ENCODE measurements at regions not wholly inside any gene's neighbourhood (a gene's known extent, or its start where the extent isn't known, plus 50 kb on each side); places are given as distances from the start of the nearest gene placed in this dataset.
A peak's percentile ranks its signal among the peaks of the same experiment; 100 is the strongest.

DNA sequence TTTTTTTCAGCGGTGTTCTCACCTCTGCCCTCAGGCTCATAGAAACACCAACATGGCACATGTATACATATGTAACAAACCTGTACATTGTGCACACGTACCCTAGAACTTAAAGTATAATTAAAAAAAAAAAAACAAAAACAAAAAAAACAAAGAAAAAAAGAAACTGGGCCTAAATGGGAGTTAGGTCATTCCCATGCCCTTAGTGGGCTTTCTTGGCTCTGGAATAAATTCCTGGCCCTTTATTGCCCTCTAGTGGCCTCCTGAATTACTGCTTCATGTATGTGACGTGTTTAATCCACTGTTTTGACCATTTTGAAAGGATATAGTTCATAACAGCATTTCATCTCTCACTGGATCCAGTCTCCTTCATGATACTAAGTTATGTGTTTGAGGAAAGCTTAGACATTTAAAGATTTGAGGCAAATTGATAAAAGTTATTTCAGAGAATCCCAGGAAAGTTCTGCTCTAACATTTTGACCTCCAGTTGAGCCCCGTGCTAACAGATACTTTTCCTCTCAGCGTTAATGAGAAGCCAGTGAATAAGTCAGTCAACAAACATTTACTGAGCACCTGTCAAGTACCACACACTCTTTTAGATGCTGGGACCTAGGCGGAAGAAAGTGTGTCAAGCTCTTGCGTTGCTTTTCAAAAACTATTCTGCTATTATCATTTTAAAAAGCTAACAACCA is 54.7 kb upstream of the SYPL1 start:
- DNase-seq, result peak; percentile 73 to 81 (median 76)
- Histone ChIP-seq H3K9me3 (ENCODE audit: control extremely low read depth in 1 of 5, control insufficient read depth in 4 of 5, insufficient read depth in 2 of 5, low read depth in 1 of 5, low read length in 4 of 5) (peaks cover 0 to 16% (median 6%) of the 10 kb centered on the region in 5 experiments), H3K27me3 (replicated peaks in 2 of 5; ENCODE audit: control insufficient read depth in 4 of 5, insufficient read depth in 5 of 5, low read length in 4 of 5) (no peaks in the 10 kb centered on the region), H3K4me1 (ENCODE audit: control extremely low read depth in 1 of 4, control insufficient read depth in 4 of 4, insufficient read depth in 4 of 4, low read length in 3 of 4) (no peaks in the 10 kb centered on the region), H3K27ac (ENCODE audit: insufficient read depth in 1 of 2, low read depth in 1 of 2, low read length in 2 of 2, poor library complexity in 1 of 2, severe bottlenecking in 2 of 2) (no peak overlapping the region), H3K4me3 (ENCODE audit: control insufficient read depth in 1 of 7, extremely low read depth in 1 of 7, insufficient read depth in 4 of 7, low read depth in 2 of 7, low read length in 6 of 7) (no peak overlapping the region), H3K36me3 (ENCODE audit: control insufficient read depth in 4 of 4, insufficient read depth in 4 of 4, low read length in 3 of 4) (no peaks in the 10 kb centered on the region)
- 90% methylated on average over 2 of the region's 7 CpGs for WGBS (ENCODE audit: insufficient coverage)
- ChIA-PET POLR2A (interaction anchor here (0.7 kb wide), 1 partner anchor 304 kb away, joined by 4 read pairs; no protein-coding TSS in a partner anchor), CTCF (interaction anchor here (0.6 to 3.2 kb wide), 20 partner anchors 11 to 512 kb away, joined by 3 to 25 read pairs (median 4); no protein-coding TSS in a partner anchor)

DNA sequence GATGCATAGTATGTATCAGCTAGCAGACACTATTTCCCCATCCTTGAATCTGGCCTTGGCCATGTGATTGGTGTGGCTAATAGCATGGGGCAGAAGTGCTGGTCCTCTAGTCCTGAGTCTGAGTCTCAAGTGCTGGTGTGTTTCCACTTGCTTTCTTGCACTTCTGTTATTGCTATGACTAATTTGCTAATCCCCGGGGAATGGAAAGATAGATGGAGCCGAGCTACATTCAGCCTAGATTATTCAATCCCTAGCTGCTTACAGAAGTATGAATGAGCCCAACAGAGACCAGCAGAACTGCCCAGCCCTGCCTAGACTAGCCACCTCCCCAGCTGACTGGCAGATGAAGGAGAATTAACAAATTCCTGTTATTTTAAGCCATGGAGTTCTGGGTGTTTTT is 53.2 kb upstream of the SYPL1 start:
- ChIA-PET POLR2A (interaction anchor here (0.5 to 0.6 kb wide), 3 partner anchors 12 to 185 kb away, joined by 3 to 5 read pairs (median 3); no protein-coding TSS in a partner anchor), CTCF (interaction anchor here (0.6 to 5.3 kb wide), 12 partner anchors 11 to 524 kb away, joined by 3 to 49 read pairs (median 4); no protein-coding TSS in a partner anchor)
- WGBS (ENCODE audit: insufficient coverage), result 100% methylated on average over 2 of the region's 2 CpGs

DNA sequence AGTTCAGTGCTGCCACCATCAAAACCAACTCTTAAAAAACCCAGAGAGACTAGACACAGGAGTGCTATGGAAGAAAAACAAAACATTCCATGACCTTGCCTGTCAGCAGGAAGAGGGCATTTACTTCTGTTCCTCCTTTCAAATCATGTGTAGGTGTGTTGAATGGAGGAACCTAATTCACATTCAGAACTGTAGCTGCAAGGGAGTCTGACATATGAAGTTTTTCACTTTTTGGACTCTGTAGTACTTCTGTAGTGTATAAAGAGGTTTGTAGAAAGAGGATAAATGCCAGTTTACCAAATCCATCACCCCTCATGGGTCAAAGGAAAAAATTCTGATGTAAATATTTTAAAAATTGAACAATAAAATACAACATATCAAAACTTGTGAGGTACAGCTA is 51.1 kb upstream of the SYPL1 start:
- ChIA-PET POLR2A (no interaction called here), CTCF (interaction anchor here (0.7 to 5.3 kb wide), 6 partner anchors 10 to 397 kb away, joined by 3 to 49 read pairs (median 3); no protein-coding TSS in a partner anchor)
- H3K4me1 ChIP-seq (ENCODE audit: control extremely low read depth in 1 of 4, control insufficient read depth in 4 of 4, insufficient read depth in 4 of 4, low read length in 3 of 4), result no peaks in the 10 kb centered on the region
- no peaks in the 10 kb centered on the region for H3K36me3 ChIP-seq (ENCODE audit: control insufficient read depth in 4 of 4, insufficient read depth in 4 of 4, low read length in 3 of 4)
- H3K27me3 ChIP-seq (replicated peaks in 2 of 5; ENCODE audit: control insufficient read depth in 4 of 5, insufficient read depth in 5 of 5, low read length in 4 of 5), result no peaks in the 10 kb centered on the region
- no peak overlapping the region for H3K4me3 ChIP-seq (ENCODE audit: control insufficient read depth in 1 of 7, extremely low read depth in 1 of 7, insufficient read depth in 4 of 7, low read depth in 2 of 7, low read length in 6 of 7)
- peaks cover 0 to 16% (median 6%) of the 10 kb centered on the region in 5 experiments for H3K9me3 ChIP-seq (ENCODE audit: control extremely low read depth in 1 of 5, control insufficient read depth in 4 of 5, insufficient read depth in 2 of 5, low read depth in 1 of 5, low read length in 4 of 5)
- H3K27ac ChIP-seq (ENCODE audit: insufficient read depth in 1 of 2, low read depth in 1 of 2, low read length in 2 of 2, poor library complexity in 1 of 2, severe bottlenecking in 2 of 2), result no peak overlapping the region
- no peak for DNase-seq

More for the DNA sequence above, 53.2 kb upstream of the SYPL1 start:
- Histone ChIP-seq H3K36me3 (ENCODE audit: control insufficient read depth in 4 of 4, insufficient read depth in 4 of 4, low read length in 3 of 4) (no peaks in the 10 kb centered on the region), H3K27me3 (replicated peaks in 2 of 5; ENCODE audit: control insufficient read depth in 4 of 5, insufficient read depth in 5 of 5, low read length in 4 of 5) (no peaks in the 10 kb centered on the region), H3K4me3 (ENCODE audit: control insufficient read depth in 1 of 7, extremely low read depth in 1 of 7, insufficient read depth in 4 of 7, low read depth in 2 of 7, low read length in 6 of 7) (no peak overlapping the region), H3K27ac (ENCODE audit: insufficient read depth in 1 of 2, low read depth in 1 of 2, low read length in 2 of 2, poor library complexity in 1 of 2, severe bottlenecking in 2 of 2) (no peak overlapping the region), H3K9me3 (ENCODE audit: control extremely low read depth in 1 of 5, control insufficient read depth in 4 of 5, insufficient read depth in 2 of 5, low read depth in 1 of 5, low read length in 4 of 5) (peaks cover 0 to 16% (median 6%) of the 10 kb centered on the region in 5 experiments), H3K4me1 (ENCODE audit: control extremely low read depth in 1 of 4, control insufficient read depth in 4 of 4, insufficient read depth in 4 of 4, low read length in 3 of 4) (no peaks in the 10 kb centered on the region)
- no peak for DNase-seq

All from common myeloid progenitor, CD34-positive (primary cell).